ENCODE measurements at regions not wholly inside any gene's neighbourhood (a gene's known extent, or its start where the extent isn't known, plus 50 kb on each side); places are given as distances from the start of the nearest gene placed in this dataset.

GRCh38 chr10:43815181-43815885 lies 166.7 kb upstream of the ZNF32 start:
- Histone ChIP-seq H3K36me3 (no peaks in the 10 kb centered on the region), H4K20me1 (peaks cover 0 to 7% (median 0%) of the 10 kb centered on the region in 11 experiments; a peak in 1 of 22 replicates), H3K4me3 (no peak overlapping the region), H3K27me3 (no peaks in the 10 kb centered on the region), H3K9me3 (replicated peaks in 1 of 11) (no peaks in the 10 kb centered on the region), H3K4me2 (peak overlapping the region; percentile 77 to 89 (median 83)), H3K27ac (no peak overlapping the region), H3K9ac (no peak overlapping the region), H3K4me1 (peaks cover 25 to 59% (median 36%) of the 10 kb centered on the region in 10 experiments)
- TF ChIP-seq Cebpa-rat (IDR thresholded peaks at IDR 0.05): no peak

GRCh38 chr10:43814663-43815062 lies 166.0 kb upstream of the ZNF32 start:
- peak overlapping the region in 3 of 11 experiments; percentile 81 to 84 (median 83); a peak in 3 of 22 replicates for H3K4me2 ChIP-seq
- H3K27me3 ChIP-seq: no peaks in the 10 kb centered on the region
- H3K4me3 ChIP-seq: no peak overlapping the region
- no peak overlapping the region for H3K27ac ChIP-seq
- H3K4me1 ChIP-seq: peaks cover 25 to 66% (median 43%) of the 10 kb centered on the region in 10 experiments
- no peak for TF ChIP-seq Cebpa-rat (IDR thresholded peaks at IDR 0.05)
- H4K20me1 ChIP-seq: peaks cover 0 to 7% (median 0%) of the 10 kb centered on the region in 11 experiments; a peak in 1 of 22 replicates
- no peaks in the 10 kb centered on the region for H3K9me3 ChIP-seq (replicated peaks in 1 of 11)
- no peaks in the 10 kb centered on the region for H3K36me3 ChIP-seq
- H3K9ac ChIP-seq: no peak overlapping the region

GRCh38 chr10:43811871-43812270 lies 163.2 kb upstream of the ZNF32 start:
- H3K27me3 ChIP-seq: no peaks in the 10 kb centered on the region
- TF ChIP-seq Cebpa-rat (IDR thresholded peaks at IDR 0.05): no peak
- H3K27ac ChIP-seq: no peak overlapping the region
- H3K4me3 ChIP-seq: no peak overlapping the region
- no peaks in the 10 kb centered on the region for H3K36me3 ChIP-seq
- H3K9me3 ChIP-seq (replicated peaks in 1 of 11): no peaks in the 10 kb centered on the region
- H4K20me1 ChIP-seq: peaks cover 0 to 4% (median 0%) of the 10 kb centered on the region in 11 experiments; a peak in 1 of 22 replicates
- H3K4me1 ChIP-seq: peaks cover 40 to 73% (median 60%) of the 10 kb centered on the region in 10 experiments
- H3K9ac ChIP-seq: no peak overlapping the region
- no peak overlapping the region for H3K4me2 ChIP-seq

DNA sequence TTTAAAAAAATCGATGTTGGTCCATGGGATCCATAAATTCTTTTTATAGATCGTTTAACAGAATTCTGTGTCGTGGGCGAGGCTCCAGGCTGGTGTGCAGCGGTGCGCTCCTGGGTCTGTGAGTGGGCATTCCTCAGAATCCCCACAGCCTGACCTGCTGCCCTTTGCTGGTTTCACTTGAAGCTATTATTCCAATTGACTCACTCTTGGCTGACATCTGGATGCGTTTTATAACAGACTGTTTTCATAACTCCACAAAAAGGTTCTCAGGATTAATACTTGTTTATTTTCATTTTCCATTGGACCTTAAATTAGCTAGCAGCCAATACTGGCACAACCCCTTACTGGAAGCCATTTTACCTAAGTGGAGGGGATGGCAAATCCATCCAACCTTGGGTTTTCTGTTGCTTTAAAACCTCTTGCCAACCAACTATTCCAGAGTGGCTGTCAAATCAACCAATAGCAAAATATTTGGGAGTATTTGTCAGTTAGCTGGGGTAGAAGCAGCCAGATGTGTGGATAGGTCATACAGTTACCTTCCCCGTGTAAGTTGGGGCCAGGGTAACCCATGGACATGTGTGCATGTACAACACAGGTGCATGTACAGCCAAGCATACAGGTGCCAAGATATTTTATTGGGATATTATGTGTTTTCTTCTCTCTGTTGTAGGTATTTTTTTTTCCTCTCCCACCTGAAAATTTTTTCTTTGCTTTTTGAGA lies 160.7 kb upstream of the ZNF32 start:
- H3K9ac ChIP-seq: no peak overlapping the region
- H3K36me3 ChIP-seq: no peaks in the 10 kb centered on the region
- H3K4me2 ChIP-seq: peak overlapping the region in 9 of 11 experiments; percentile 19 to 88 (median 76); a peak in 17 of 22 replicates
- H3K9me3 ChIP-seq (replicated peaks in 1 of 11): no peaks in the 10 kb centered on the region
- no peak overlapping the region for H3K27ac ChIP-seq
- no peak overlapping the region for H3K4me3 ChIP-seq
- H3K27me3 ChIP-seq: no peaks in the 10 kb centered on the region
- H4K20me1 ChIP-seq: no peaks in the 10 kb centered on the region
- peaks cover 28 to 69% (median 52%) of the 10 kb centered on the region in 10 experiments for H3K4me1 ChIP-seq
- TF ChIP-seq Cebpa-rat (IDR thresholded peaks at IDR 0.05): no peak

DNA sequence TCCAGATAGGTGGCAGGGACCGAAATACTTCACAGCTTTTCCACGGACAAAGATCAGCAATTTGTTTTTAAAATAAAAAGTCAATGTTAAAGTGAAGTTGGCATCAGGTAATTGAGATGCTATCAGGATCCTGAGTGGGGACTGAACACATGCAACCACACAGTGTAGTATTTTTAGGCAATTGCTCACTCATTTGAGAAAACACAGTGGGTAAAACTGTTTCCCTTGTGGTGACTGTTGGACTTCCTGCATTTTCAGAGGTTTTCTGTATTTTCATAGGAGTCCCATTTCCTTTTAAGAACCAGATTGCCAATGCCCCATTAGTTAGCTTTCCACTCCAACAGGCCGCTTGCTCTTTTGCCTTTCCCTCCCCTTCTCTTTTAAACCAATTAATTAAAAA lies 159.5 kb upstream of the ZNF32 start:
- Histone ChIP-seq H3K4me2 (peak overlapping the region; percentile 59 to 88 (median 81)), H4K20me1 (no peaks in the 10 kb centered on the region), H3K9ac (0 out of 22 replicates have a peak overlapping the region, but pooled peaks of 1 of the 11 experiments have one; percentile 21), H3K27ac (peak overlapping the region in 6 of 11 experiments; percentile 23 to 52 (median 44); a peak in 10 of 22 replicates), H3K4me1 (peaks cover 29 to 78% (median 55%) of the 10 kb centered on the region in 10 experiments), H3K36me3 (no peaks in the 10 kb centered on the region), H3K27me3 (no peaks in the 10 kb centered on the region), H3K9me3 (replicated peaks in 1 of 11) (no peaks in the 10 kb centered on the region), H3K4me3 (no peak overlapping the region; a peak in 1 of 20 replicates)
- TF ChIP-seq Cebpa-rat (IDR thresholded peaks at IDR 0.05): no peak

DNA sequence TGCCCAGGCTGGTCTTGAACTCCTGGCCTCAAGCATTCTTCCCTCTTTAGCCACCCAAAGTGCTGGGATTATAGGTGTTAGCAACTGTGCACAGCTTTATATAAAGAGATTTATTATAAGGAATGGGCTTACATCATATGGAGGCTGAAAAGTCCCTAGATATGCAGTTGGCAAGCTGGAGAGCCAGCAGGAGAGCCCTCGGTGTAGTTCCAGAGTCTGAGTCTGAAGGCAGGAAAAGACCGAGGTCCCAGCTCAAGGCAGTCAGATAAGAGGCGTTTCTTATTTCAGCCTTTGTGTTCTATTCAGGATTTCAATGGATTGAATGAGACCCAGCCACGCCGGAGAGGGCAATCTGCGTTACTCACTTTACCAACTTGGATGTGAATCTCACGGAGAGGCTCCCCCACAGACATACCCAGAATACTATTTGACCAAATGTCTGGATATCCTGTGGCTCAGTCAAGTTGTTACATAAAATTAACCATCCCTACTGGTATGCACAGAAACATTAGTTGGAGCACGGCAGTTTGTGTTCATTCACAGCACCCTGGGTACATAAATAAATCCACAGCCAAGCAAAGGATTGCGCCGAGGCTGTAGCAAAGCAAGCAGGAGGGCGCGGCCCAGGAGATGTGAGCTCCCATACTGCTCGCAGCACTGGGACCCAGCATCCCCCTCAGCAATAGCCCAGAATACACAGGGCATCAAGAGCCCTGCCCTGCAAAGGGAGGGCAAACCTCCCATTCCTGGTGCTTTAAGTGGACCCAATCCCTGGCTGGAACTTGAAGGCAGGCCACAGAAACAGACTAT lies 158.4 kb upstream of the ZNF32 start:
- H3K9ac ChIP-seq: no peak overlapping the region
- H3K4me1 ChIP-seq: peaks cover 30 to 88% (median 60%) of the 10 kb centered on the region in 10 experiments
- no peak overlapping the region for H3K4me3 ChIP-seq
- H3K27me3 ChIP-seq: no peaks in the 10 kb centered on the region
- H3K4me2 ChIP-seq: peak overlapping the region; percentile 59 to 88 (median 81)
- no peaks in the 10 kb centered on the region for H3K9me3 ChIP-seq (replicated peaks in 1 of 11)
- no peaks in the 10 kb centered on the region for H4K20me1 ChIP-seq
- TF ChIP-seq Cebpa-rat (IDR thresholded peaks at IDR 0.05): no peak
- peak overlapping the region in 2 of 11 experiments; percentile 46 to 52; a peak in 5 of 22 replicates for H3K27ac ChIP-seq
- H3K36me3 ChIP-seq: no peaks in the 10 kb centered on the region

GRCh38 chr10:43803791-43804190 lies 155.1 kb upstream of the ZNF32 start:
- Histone ChIP-seq H3K36me3 (no peaks in the 10 kb centered on the region), H3K4me1 (peaks cover 37 to 78% (median 54%) of the 10 kb centered on the region in 10 experiments), H3K27ac (no peak overlapping the region), H3K4me3 (no peak overlapping the region), H4K20me1 (no peaks in the 10 kb centered on the region), H3K4me2 (peak overlapping the region in 3 of 11 experiments; percentile 6 to 20 (median 12); a peak in 1 of 22 replicates), H3K27me3 (no peaks in the 10 kb centered on the region), H3K9me3 (replicated peaks in 1 of 11) (no peaks in the 10 kb centered on the region), H3K9ac (no peak overlapping the region)
- TF ChIP-seq Cebpa-rat (IDR thresholded peaks at IDR 0.05): no peak

DNA sequence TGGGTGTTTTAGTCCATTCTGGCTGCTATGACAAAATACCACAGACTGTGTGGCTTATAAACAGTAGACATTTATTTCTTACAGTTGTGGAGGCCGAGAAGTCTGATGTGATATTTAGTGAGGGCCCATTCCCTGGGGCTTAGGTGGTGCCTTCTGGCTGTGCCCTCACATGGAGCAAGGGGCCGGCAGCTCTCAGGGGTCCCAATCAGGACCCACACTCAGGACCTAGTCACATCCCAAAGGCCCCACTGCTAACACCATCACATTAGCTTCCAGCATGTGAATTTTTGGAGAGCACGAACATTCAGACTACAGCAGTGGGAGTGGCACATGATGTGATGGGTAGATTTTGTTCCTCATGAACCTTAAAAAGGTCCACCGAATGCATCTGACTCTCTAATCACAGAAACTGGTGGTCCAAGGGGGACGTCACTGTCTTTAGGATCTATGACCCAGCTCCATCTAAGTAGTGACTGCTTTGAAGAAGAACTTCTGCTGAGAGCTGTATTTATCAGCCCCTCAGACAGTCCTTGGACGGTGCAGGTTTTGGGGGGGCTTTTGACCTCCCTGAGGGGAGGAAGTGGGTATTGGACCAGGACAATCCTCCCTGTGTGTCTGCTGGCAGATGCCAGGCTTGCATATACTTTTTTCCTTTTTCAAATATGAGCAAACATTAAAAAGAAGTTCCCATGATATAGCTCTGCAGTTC lies 154.5 kb upstream of the ZNF32 start:
- no peak overlapping the region for H3K4me3 ChIP-seq
- H4K20me1 ChIP-seq: no peaks in the 10 kb centered on the region
- no peak for TF ChIP-seq Cebpa-rat (IDR thresholded peaks at IDR 0.05)
- H3K27me3 ChIP-seq: no peaks in the 10 kb centered on the region
- H3K9ac ChIP-seq: no peak overlapping the region
- H3K4me2 ChIP-seq: peak overlapping the region in 2 of 11 experiments; percentile 20 to 43; a peak in 2 of 22 replicates
- H3K9me3 ChIP-seq (replicated peaks in 1 of 11): no peaks in the 10 kb centered on the region
- H3K4me1 ChIP-seq: peaks cover 31 to 71% (median 47%) of the 10 kb centered on the region in 10 experiments
- H3K27ac ChIP-seq: no peak overlapping the region
- no peaks in the 10 kb centered on the region for H3K36me3 ChIP-seq

Measured in BLaER1 treated with 17β-estradiol and CSF1 and Interleukin-3, amounts not matched to agents 10 nM and 100 nM (cell line).